ENCODE measurements at regions not wholly inside any gene's neighbourhood (a gene's known extent, or its start where the extent isn't known, plus 50 kb on each side); places are given as distances from the start of the nearest gene placed in this dataset.

DNA sequence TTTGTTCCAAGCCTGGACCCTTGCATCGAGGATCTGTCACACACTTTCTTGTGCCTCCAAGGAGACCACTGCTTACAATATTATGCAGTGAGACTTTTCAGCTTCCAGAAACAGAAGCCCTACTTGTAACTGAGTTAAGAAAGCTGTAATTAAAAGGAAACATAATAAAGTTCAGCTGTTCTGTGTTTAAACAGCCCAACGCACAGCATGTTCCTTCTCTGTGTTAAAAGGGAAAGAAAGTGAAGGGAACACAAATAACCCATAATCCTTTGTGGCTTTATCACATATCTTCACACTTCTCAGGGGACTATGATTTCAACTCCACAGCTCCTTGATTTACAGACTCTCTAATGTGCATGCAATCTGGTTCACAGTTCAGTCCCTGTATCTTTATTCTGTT, 200.3 kb upstream of the MTNR1B start:
- TF ChIP-seq, protein P1, sequence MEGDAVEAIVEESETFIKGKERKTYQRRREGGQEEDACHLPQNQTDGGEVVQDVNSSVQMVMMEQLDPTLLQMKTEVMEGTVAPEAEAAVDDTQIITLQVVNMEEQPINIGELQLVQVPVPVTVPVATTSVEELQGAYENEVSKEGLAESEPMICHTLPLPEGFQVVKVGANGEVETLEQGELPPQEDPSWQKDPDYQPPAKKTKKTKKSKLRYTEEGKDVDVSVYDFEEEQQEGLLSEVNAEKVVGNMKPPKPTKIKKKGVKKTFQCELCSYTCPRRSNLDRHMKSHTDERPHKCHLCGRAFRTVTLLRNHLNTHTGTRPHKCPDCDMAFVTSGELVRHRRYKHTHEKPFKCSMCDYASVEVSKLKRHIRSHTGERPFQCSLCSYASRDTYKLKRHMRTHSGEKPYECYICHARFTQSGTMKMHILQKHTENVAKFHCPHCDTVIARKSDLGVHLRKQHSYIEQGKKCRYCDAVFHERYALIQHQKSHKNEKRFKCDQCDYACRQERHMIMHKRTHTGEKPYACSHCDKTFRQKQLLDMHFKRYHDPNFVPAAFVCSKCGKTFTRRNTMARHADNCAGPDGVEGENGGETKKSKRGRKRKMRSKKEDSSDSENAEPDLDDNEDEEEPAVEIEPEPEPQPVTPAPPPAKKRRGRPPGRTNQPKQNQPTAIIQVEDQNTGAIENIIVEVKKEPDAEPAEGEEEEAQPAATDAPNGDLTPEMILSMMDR (conservative IDR thresholded peaks at IDR 0.05; ENCODE audit: low read depth, low read length) = no peak
- no peak for TF ChIP-seq EZH2 (IDR thresholded peaks at IDR 0.05; ENCODE audit: low read length, unreplicated experiment)
- no peak for TF ChIP-seq EZH2phosphoT487 (IDR thresholded peaks at IDR 0.05; ENCODE audit: borderline replicate concordance, low read length)
